Tibial nerve (tissue), 4 donors: ENCODE measurements at regions not wholly inside any gene's neighbourhood (a gene's known extent, or its start where the extent isn't known, plus 50 kb on each side); places are given as distances from the start of the nearest gene placed in this dataset.

Experiments used
- DNase-seq, 2 donors: peaks; one replicate each; pipeline ENCODE4 v3.0.0-alpha.2; 2019; ENCODE audit warnings: low spot score in 2 of 2
- H3K27ac ChIP-seq, 4 donors: fragments of 200-600 bp; sonication (generic) in 3 of 4; one replicate each; pipeline ENCODE4 v1.5.1; 2017 to 2019; ENCODE audit warnings: mild to moderate bottlenecking in 1 of 4
- H3K27me3 ChIP-seq, 2 donors: fragments of 200-600 bp; sonication (generic) in 1 of 2; one replicate each; pipeline versions ENCODE4 v1.5.1 to v1.6.0; 2017 to 2019
- H3K36me3 ChIP-seq, 3 donors: fragments of 200-600 bp; sonication (generic); one replicate each; pipeline ENCODE4 v1.5.1; 2018 to 2019
- H3K4me1 ChIP-seq, 4 donors: fragments of 200-600 bp; sonication (generic) in 3 of 4; one replicate each; pipeline ENCODE4 v1.5.1; 2017 to 2019
- H3K4me3 ChIP-seq, 4 donors: fragments of 200-600 bp; sonication (generic) in 3 of 4; one replicate each; pipeline ENCODE4 v1.5.1; 2017 to 2019; ENCODE audit warnings: mild to moderate bottlenecking in 1 of 4, moderate library complexity in 1 of 4
- H3K9me3 ChIP-seq, 4 donors: fragments of 200-600 bp; sonication (generic) in 3 of 4; one replicate each; pipeline ENCODE4 v1.5.1; 2017 to 2019
- EP300 ChIP-seq, 2 donors: sonication (generic); formaldehyde crosslinking; IDR thresholded peaks; one replicate each; pipeline ENCODE4 v1.6.1; 2017; ENCODE audit warnings: antibody characterized with exemption in 2 of 2, mild to moderate bottlenecking in 1 of 2
- POLR2A ChIP-seq, 2 donors: fragments of 450-650 bp; IDR thresholded peaks; one replicate each; pipeline ENCODE4 v1.6.1; 2017; ENCODE audit warnings: antibody characterized with exemption in 2 of 2, mild to moderate bottlenecking in 2 of 2, moderate library complexity in 2 of 2
- WGBS, 2 donors: methylation state at CpG; one replicate each; pipeline ENCODE4 v1.1.5; 2018; 5-methylcytosine and 5-hydroxymethylcytosine counted together
- TF ChIP-seq, protein P1 (sequence below), 5 experiments: fragments of 200-600 bp in 3 of 5; fragments of 450-650 bp in 2 of 5; sonication (generic) in 3 of 5; IDR thresholded peaks; one replicate each; pipeline ENCODE4 v1.5.1; 2016 to 2019; ENCODE audit warnings: antibody characterized with exemption in 5 of 5, mild to moderate bottlenecking in 3 of 5, moderate library complexity in 2 of 5

DNA sequence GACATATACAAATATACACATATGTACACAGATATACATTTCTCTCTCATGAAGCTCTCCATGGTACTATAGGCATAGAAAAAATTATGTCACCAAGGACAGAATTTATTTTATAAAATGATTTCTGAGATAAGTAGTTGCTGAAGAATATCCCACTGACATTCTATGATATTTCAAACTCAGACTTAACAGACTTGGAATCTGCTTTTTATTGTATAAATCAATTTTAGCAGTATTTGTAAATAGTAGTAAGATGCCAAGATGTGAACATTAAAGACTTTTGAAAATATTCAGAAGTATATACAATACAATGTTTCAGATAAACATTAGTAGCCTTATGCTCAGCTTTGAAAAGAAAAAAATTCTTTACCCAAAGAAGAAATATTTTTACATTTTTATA, 107.4 kb upstream of the ARGLU1 start:
- TF ChIP-seq EP300 (IDR thresholded peaks at IDR 0.05) (no peak), POLR2A (IDR thresholded peaks at IDR 0.05) (no peak)
- TF ChIP-seq, protein P1, sequence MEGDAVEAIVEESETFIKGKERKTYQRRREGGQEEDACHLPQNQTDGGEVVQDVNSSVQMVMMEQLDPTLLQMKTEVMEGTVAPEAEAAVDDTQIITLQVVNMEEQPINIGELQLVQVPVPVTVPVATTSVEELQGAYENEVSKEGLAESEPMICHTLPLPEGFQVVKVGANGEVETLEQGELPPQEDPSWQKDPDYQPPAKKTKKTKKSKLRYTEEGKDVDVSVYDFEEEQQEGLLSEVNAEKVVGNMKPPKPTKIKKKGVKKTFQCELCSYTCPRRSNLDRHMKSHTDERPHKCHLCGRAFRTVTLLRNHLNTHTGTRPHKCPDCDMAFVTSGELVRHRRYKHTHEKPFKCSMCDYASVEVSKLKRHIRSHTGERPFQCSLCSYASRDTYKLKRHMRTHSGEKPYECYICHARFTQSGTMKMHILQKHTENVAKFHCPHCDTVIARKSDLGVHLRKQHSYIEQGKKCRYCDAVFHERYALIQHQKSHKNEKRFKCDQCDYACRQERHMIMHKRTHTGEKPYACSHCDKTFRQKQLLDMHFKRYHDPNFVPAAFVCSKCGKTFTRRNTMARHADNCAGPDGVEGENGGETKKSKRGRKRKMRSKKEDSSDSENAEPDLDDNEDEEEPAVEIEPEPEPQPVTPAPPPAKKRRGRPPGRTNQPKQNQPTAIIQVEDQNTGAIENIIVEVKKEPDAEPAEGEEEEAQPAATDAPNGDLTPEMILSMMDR (IDR thresholded peaks at IDR 0.05) = no peak
- Histone ChIP-seq H3K36me3 (no peaks in the 10 kb centered on the region), H3K27me3 (no peaks in the 10 kb centered on the region), H3K4me1 (peaks cover 0 to under 1% (median 0%) of the 10 kb centered on the region in 4 donors), H3K4me3 (no peak overlapping the region), H3K27ac (no peak overlapping the region), H3K9me3 (no peaks in the 10 kb centered on the region)
- DNase-seq = no peak

DNA sequence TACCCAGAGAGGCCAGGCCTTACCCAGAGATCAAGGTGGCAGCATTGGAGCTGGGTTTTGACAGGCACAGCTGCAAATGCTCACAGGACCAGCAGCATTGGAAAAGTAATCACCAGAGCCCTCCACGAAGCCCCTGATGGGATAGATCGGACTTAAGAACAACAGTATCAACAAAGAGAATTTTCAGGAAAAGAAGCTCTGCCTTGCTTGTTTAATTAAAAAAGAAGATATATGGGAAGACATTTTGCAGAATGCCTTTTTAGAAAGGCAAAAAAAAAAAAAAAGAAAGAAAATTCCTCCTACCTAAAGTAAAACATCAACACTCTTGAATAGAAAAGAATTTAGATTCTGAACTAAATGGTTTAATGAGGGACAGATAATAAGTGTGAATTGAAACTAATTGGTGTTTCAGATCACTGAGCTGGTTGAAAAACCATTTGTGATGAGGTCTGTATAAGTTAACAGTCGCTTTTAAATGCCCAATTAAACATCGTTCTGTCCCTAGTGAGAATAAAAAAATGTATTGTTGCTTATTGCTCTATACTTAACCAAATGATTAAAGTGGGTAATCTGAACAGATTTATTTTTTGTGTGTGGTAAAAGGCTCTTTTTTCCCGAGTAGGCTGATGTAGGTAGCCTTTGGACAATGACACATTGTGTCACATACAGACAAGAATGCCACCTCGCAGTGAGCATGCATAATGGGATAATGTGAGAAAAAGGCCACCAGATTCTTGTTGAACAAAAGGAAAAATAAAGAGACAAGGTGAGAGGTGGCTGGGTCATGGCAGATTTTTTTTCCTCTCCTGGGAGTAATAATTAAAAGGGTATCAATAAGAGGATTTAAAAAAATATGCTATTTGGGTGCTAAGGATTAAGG, 93.0 kb upstream of the ARGLU1 start:
- TF ChIP-seq POLR2A (IDR thresholded peaks at IDR 0.05) (no peak), EP300 (IDR thresholded peaks at IDR 0.05) (no peak)
- TF ChIP-seq, protein P1 (IDR thresholded peaks at IDR 0.05) = no peak

DNA sequence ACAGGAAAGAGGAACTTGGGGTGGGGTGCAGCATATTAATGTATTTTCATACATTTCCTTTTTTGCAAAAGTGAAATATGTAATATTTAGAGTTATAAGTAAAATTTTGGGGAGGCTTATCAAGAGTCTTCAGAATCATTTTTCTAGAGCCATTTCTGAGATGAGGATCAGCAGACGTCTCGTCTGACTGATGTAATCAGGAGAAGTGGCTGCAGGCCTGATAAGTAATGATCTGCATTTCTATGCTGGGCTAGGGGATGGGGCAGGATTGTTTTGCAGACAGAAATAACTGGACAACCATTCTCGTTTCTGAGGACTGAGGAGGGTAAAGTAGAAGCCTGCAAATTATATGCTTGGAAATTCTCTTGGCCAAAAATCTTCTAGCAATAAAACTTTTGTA, 89.2 kb upstream of the ARGLU1 start:
- 48 to 58% methylated on average over 3 of the region's 3 CpGs for WGBS, 2 donors
- H3K4me3 ChIP-seq = no peak overlapping the region

More for the DNA sequence above, 93.0 kb upstream of the ARGLU1 start:
- Histone ChIP-seq H3K27me3 (no peaks in the 10 kb centered on the region), H3K4me3 (no peak overlapping the region), H3K9me3 (no peaks in the 10 kb centered on the region), H3K27ac (no peak overlapping the region), H3K4me1 (peaks cover 0 to 4% (median 0%) of the 10 kb centered on the region in 4 donors), H3K36me3 (no peaks in the 10 kb centered on the region)
- WGBS, 2 donors = 61 to 64% methylated on average over 6 of the region's 6 CpGs
- DNase-seq = no peak

GRCh38 chr13:106656186-106656585, 88.2 kb upstream of the ARGLU1 start:
- no peak for TF ChIP-seq EP300 (IDR thresholded peaks at IDR 0.05)
- no peak for TF ChIP-seq POLR2A (IDR thresholded peaks at IDR 0.05)
- Histone ChIP-seq H3K9me3 (no peaks in the 10 kb centered on the region), H3K36me3 (no peaks in the 10 kb centered on the region), H3K4me1 (peaks cover 0 to 4% (median 0%) of the 10 kb centered on the region in 4 donors), H3K27ac (no peak overlapping the region), H3K27me3 (no peaks in the 10 kb centered on the region), H3K4me3 (no peak overlapping the region)
- no peak for DNase-seq
- WGBS, 2 donors = 36 to 48% methylated on average over 1 of the region's 1 CpG

More for the DNA sequence above, 89.2 kb upstream of the ARGLU1 start:
- peaks cover 0 to 4% (median 0%) of the 10 kb centered on the region in 4 donors for H3K4me1 ChIP-seq
- TF ChIP-seq EP300 (IDR thresholded peaks at IDR 0.05) (no peak), POLR2A (IDR thresholded peaks at IDR 0.05) (no peak)
- TF ChIP-seq, protein P1 (IDR thresholded peaks at IDR 0.05) = no peak
- H3K9me3 ChIP-seq = no peaks in the 10 kb centered on the region
- H3K36me3 ChIP-seq = no peaks in the 10 kb centered on the region
- no peaks in the 10 kb centered on the region for H3K27me3 ChIP-seq
- DNase-seq = no peak
- H3K27ac ChIP-seq = no peak overlapping the region

GRCh38 chr13:106651442-106651841, 83.5 kb upstream of the ARGLU1 start:
- Histone ChIP-seq H3K9me3 (no peaks in the 10 kb centered on the region), H3K4me3 (no peak overlapping the region), H3K4me1 (no peaks in the 10 kb centered on the region), H3K36me3 (no peaks in the 10 kb centered on the region), H3K27me3 (no peaks in the 10 kb centered on the region), H3K27ac (peak overlapping the region in 1 of 4 donors; percentile 54)
- no peak for DNase-seq
- WGBS, 2 donors = 42 to 56% methylated on average over 3 of the region's 3 CpGs
- TF ChIP-seq, protein P1 (IDR thresholded peaks at IDR 0.05) = no peak
- TF ChIP-seq EP300 (IDR thresholded peaks at IDR 0.05) = no peak
- no peak for TF ChIP-seq POLR2A (IDR thresholded peaks at IDR 0.05)
